MM.1S (cell line): ENCODE measurements at regions not wholly inside any gene's neighbourhood (a gene's known extent, or its start where the extent isn't known, plus 50 kb on each side); places are given as distances from the start of the nearest gene placed in this dataset.

Experiments used
- DNase-seq: peaks from one replicate; pipeline ENCODE4 v3.0.0-alpha.2; 2015
- H2AFZ ChIP-seq: fragments of 300-600 bp; sonication (generic); 2 replicates; pipeline ENCODE4 v1.6.0; 2016; ENCODE audit warnings: antibody characterized with exemption, low read length
- H3F3A ChIP-seq: fragments of 300-600 bp; sonication (generic); 2 replicates; pipeline ENCODE4 v1.6.1; 2016; ENCODE audit warnings: mild to moderate bottlenecking, antibody characterized with exemption, low read length, moderate library complexity, mixed read lengths; ENCODE audit not compliant: insufficient read depth
- H3K27ac ChIP-seq: fragments of 300-600 bp; sonication (generic); 2 replicates; pipeline ENCODE4 v1.5.1; 2016; ENCODE audit warnings: mild to moderate bottlenecking, low read length
- H3K27me3 ChIP-seq: fragments of 300-600 bp; sonication (generic); replicated peaks from 2 replicates; pipeline ENCODE4 v1.6.0; 2016; ENCODE audit warnings: low read length; ENCODE audit not compliant: insufficient read depth
- H3K36me3 ChIP-seq: fragments of 300-600 bp; sonication (generic); replicated peaks from 2 replicates; pipeline ENCODE4 v1.6.1; 2016; ENCODE audit warnings: mild to moderate bottlenecking, low read length, mixed read lengths; ENCODE audit not compliant: insufficient read depth
- H3K4me1 ChIP-seq: fragments of 300-600 bp; sonication (generic); 2 replicates; pipeline ENCODE4 v1.6.1; 2016; ENCODE audit warnings: low read length, mixed read lengths
- H3K4me2 ChIP-seq: fragments of 300-600 bp; sonication (generic); 2 replicates; pipeline ENCODE4 v1.6.0; 2016; ENCODE audit warnings: low read depth, low read length
- H3K4me3 ChIP-seq: fragments of 300-600 bp; sonication (generic); 2 replicates; pipeline ENCODE4 v1.5.1; 2016; ENCODE audit warnings: low read length, mixed read lengths
- H3K79me2 ChIP-seq: fragments of 300-600 bp; sonication (generic); 2 replicates; pipeline ENCODE4 v1.6.1; 2016; ENCODE audit warnings: mixed run types, low read length, mixed read lengths
- H3K9ac ChIP-seq: fragments of 300-600 bp; sonication (generic); 2 replicates; pipeline ENCODE4 v1.6.1; 2016; ENCODE audit warnings: low read length, mixed read lengths
- H3K9me2 ChIP-seq: fragments of 300-600 bp; sonication (generic); replicated peaks from 2 replicates; pipeline ENCODE4 v1.6.1; 2016; ENCODE audit warnings: mild to moderate bottlenecking, low read length, mixed read lengths; ENCODE audit not compliant: insufficient read depth
- H3K9me3 ChIP-seq: fragments of 300-600 bp; sonication (generic); replicated peaks from 2 replicates; pipeline ENCODE4 v1.6.1; 2016; ENCODE audit warnings: mild to moderate bottlenecking, low read length, mixed read lengths; ENCODE audit not compliant: insufficient read depth
- H4K20me1 ChIP-seq: fragments of 300-600 bp; sonication (generic); 2 replicates; pipeline ENCODE4 v1.6.1; 2016; ENCODE audit warnings: mild to moderate bottlenecking, low read length, moderate library complexity, mixed read lengths; ENCODE audit not compliant: insufficient read depth
- CTCF ChIP-seq: fragments of 300-600 bp; sonication (generic); IDR thresholded peaks from 2 replicates; pipeline ENCODE4 v1.5.1; 2016; ENCODE audit warnings: antibody characterized with exemption, low read length, mixed read lengths
- EZH2 ChIP-seq: fragments of 300-600 bp; sonication (generic); optimal IDR thresholded peaks from 2 replicates; pipeline ENCODE3; 2017; ENCODE audit warnings: low read depth, mild to moderate bottlenecking, antibody characterized with exemption, low read length, mixed read lengths
- EZH2phosphoT487 ChIP-seq: fragments of 300-600 bp; sonication (generic); IDR thresholded peaks from 2 replicates; pipeline ENCODE4 v1.6.1; 2018; ENCODE audit warnings: antibody characterized with exemption, low read length

- no peaks in the 10 kb centered on the region for H4K20me1 ChIP-seq
- H3K27me3 ChIP-seq: no peaks in the 10 kb centered on the region
- H3K4me1 ChIP-seq: no peaks in the 10 kb centered on the region
- peak overlapping the region; percentile 6; the same call in 1 of the 2 replicates for H3K4me3 ChIP-seq
- no peak overlapping the region for H3K9ac ChIP-seq
- peak overlapping the region; percentile 7; the same call in 1 of the 2 replicates for H3K27ac ChIP-seq
- H3F3A ChIP-seq: no peaks in the 10 kb centered on the region; the same call in 1 of the 2 replicates
- no peaks in the 10 kb centered on the region for H3K9me3 ChIP-seq
- no peaks in the 10 kb centered on the region for H3K36me3 ChIP-seq
- H2AFZ ChIP-seq: peak overlapping the region; percentile 20
- no peaks in the 10 kb centered on the region for H3K79me2 ChIP-seq
- peak; percentile 64 for DNase-seq
- no peaks in the 10 kb centered on the region for H3K9me2 ChIP-seq
- H3K4me2 ChIP-seq: peak overlapping the region; percentile 38
- TF ChIP-seq EZH2phosphoT487 (no peak), EZH2 (no peak), CTCF (no peak)
Observed at GRCh38 chr6:120320481-120321162, 971.1 kb upstream of the MAN1A1 start.

DNA sequence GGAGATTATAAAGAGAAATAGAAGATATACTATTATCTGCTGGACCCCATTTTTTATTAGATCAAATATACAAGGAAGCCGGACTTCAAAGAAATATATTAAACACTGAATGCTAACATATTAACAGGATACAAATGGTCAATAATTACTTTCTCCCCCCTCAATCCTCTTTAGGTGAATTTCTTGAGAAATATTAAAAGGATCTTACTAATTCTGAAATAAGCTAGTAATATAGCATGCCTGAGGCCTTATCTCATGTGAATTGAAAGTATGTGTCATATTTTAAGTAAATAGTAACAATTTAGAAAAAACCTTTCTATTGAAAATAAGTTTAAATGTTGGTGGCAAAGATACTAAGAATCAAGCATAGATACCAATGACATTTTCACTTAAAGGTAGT is 954.7 kb upstream of the MAN1A1 start:
- TF ChIP-seq CTCF (no peak), EZH2 (no peak), EZH2phosphoT487 (no peak)
- Histone ChIP-seq H3K27me3 (no peaks in the 10 kb centered on the region), H4K20me1 (no peaks in the 10 kb centered on the region), H3K9me3 (no peaks in the 10 kb centered on the region), H3K4me3 (no peak overlapping the region), H3K9me2 (no peaks in the 10 kb centered on the region), H2AFZ (no peak overlapping the region), H3K4me1 (no peaks in the 10 kb centered on the region), H3K9ac (no peak overlapping the region), H3F3A (no peaks in the 10 kb centered on the region), H3K4me2 (no peak overlapping the region), H3K79me2 (no peaks in the 10 kb centered on the region), H3K27ac (no peak overlapping the region), H3K36me3 (no peaks in the 10 kb centered on the region)
- no peak for DNase-seq

DNA sequence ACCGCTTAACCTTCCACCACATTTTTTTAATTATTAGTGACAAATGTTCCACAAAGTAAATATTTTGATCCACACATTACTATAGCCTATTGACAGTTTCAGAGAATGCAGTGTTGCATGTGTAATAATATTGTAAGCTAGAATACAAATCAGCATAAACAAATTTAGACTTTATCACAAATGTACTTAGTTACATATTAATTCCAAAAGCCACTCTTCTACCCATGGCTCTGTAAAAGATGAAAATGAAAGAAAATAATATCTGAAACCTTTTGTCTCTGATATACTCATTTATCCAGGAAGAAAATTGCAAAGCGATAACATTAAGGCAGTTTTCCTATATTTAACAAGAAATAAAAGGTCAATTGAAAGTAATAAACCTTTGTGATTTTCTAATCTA is 954.0 kb upstream of the MAN1A1 start:
- Histone ChIP-seq H3K4me3 (no peak overlapping the region), H3K36me3 (no peaks in the 10 kb centered on the region), H3K9me2 (no peaks in the 10 kb centered on the region), H3K27ac (no peak overlapping the region), H2AFZ (no peak overlapping the region), H3K27me3 (no peaks in the 10 kb centered on the region), H3K79me2 (no peaks in the 10 kb centered on the region), H4K20me1 (no peaks in the 10 kb centered on the region), H3K9ac (no peak overlapping the region), H3K4me1 (no peaks in the 10 kb centered on the region), H3F3A (no peaks in the 10 kb centered on the region), H3K4me2 (no peak overlapping the region), H3K9me3 (no peaks in the 10 kb centered on the region)
- TF ChIP-seq EZH2phosphoT487 (no peak), CTCF (no peak), EZH2 (no peak)
- no peak for DNase-seq
